Gastrocnemius medialis (tissue), 4 donors: ENCODE measurements at regions not wholly inside any gene's neighbourhood (a gene's known extent, or its start where the extent isn't known, plus 50 kb on each side); places are given as distances from the start of the nearest gene placed in this dataset.

Source experiments
- ATAC-seq, 2 donors: fragments of 150-250 bp; one replicate each; pipeline ENCODE4 v1.9.1; 2016
- DNase-seq, 2 donors: peaks; one replicate each; pipeline ENCODE4 v3.0.0-alpha.2; 2019
- H3K27ac ChIP-seq, 4 donors: fragments of 200-600 bp; sonication (generic); 1 replicate in 1 of 4; 2 replicates in 3 of 4; pipeline ENCODE4 v1.5.1; 2016 to 2018; ENCODE audit warnings: mild to moderate bottlenecking in 2 of 4, moderate library complexity in 1 of 4
- H3K27me3 ChIP-seq, 3 donors: fragments of 200-600 bp; sonication (generic) in 2 of 3; 1 replicate in 1 of 3; 2 replicates in 2 of 3; pipeline versions ENCODE4 v1.5.1 to v1.6.0; 2016 to 2019; ENCODE audit warnings: mild to moderate bottlenecking in 1 of 3, moderate library complexity in 1 of 3
- H3K36me3 ChIP-seq, 2 donors: fragments of 200-600 bp; sonication (generic) in 1 of 2; one replicate each; pipeline ENCODE4 v1.5.1; 2017 to 2018
- H3K4me1 ChIP-seq, 2 donors: fragments of 200-600 bp; sonication (generic) in 1 of 2; one replicate each; pipeline ENCODE4 v1.5.1; 2016 to 2017; ENCODE audit warnings: mild to moderate bottlenecking in 2 of 2
- H3K4me3 ChIP-seq, 4 donors: fragments of 200-600 bp; sonication (generic) in 3 of 4; 1 replicate in 1 of 4; 2 replicates in 3 of 4; pipeline ENCODE4 v1.5.1; 2016 to 2019; ENCODE audit warnings: mild to moderate bottlenecking in 2 of 4
- H3K9me3 ChIP-seq, 3 donors: fragments of 200-600 bp; sonication (generic) in 2 of 3; 1 replicate in 1 of 3; 2 replicates in 2 of 3; pipeline ENCODE4 v1.5.1; 2016 to 2019
- CTCF ChIP-seq, 5 experiments: fragments of 450-650 bp in 3 of 5; fragments of 200-600 bp in 2 of 5; sonication (generic) in 2 of 5; IDR thresholded peaks in 4 of 5; conservative IDR thresholded peaks in 1 of 5; 1 replicate in 4 of 5; 2 replicates in 1 of 5; pipeline ENCODE4 v1.5.1; 2016 to 2019; ENCODE audit warnings: antibody characterized with exemption in 5 of 5, mild to moderate bottlenecking in 3 of 5, moderate library complexity in 3 of 5
- POLR2A ChIP-seq, 2 donors: fragments of 450-650 bp; IDR thresholded peaks; one replicate each; pipeline ENCODE4 v1.6.1; 2017; ENCODE audit warnings: antibody characterized with exemption in 2 of 2, mild to moderate bottlenecking in 2 of 2, moderate library complexity in 2 of 2
- in situ Hi-C, 4 donors: fragments of 200-750 bp; cut with MboI; loops; one replicate each; pipeline versions ENCODE4 v1.15.0 to v1.8.0; 2017; ENCODE audit warnings: low sequenced_read_pairs in 4 of 4
- intact Hi-C: fragments of 100-400 bp; cut with DNase I; formaldehyde crosslinking; loops from one replicate; pipeline ENCODE4 v1.15.1; 2023; ENCODE audit warnings: low total_unique reads

- Histone ChIP-seq H3K36me3 (no peaks in the 10 kb centered on the region), H3K27me3 (peaks cover 0 to 10% (median 4%) of the 10 kb centered on the region in 3 donors), H3K4me3 (no peak overlapping the region), H3K9me3 (no peaks in the 10 kb centered on the region), H3K4me1 (no peaks in the 10 kb centered on the region), H3K27ac (no peak overlapping the region)
- DNase-seq (no peak), ATAC-seq (no peak)
- no peak for TF ChIP-seq CTCF (IDR thresholded peaks at IDR 0.05 in 4 of 5, conservative IDR thresholded peaks at IDR 0.05 in 1 of 5)
- TF ChIP-seq POLR2A (IDR thresholded peaks at IDR 0.05): no peak
- intact Hi-C loops: no loop called here
- in situ Hi-C loops: loop anchor here in 3 of 4 donors (5.0 to 25.0 kb wide), 2 partner anchors 173 to 508 kb away; no protein-coding TSS in a partner anchor
Measured at GRCh38 chr21:41604583-41605041, 96.7 kb upstream of the TMPRSS2 start.

GRCh38 chr21:41603476-41603875 is 95.5 kb upstream of the TMPRSS2 start:
- peaks cover 0 to 10% (median 0%) of the 10 kb centered on the region in 3 donors for H3K27me3 ChIP-seq
- intact Hi-C loops: no loop called here

GRCh38 chr21:41602531-41602930 is 94.6 kb upstream of the TMPRSS2 start:
- H3K4me1 ChIP-seq: no peaks in the 10 kb centered on the region
- H3K4me3 ChIP-seq: no peak overlapping the region
- ATAC-seq (no peak), DNase-seq (no peak)
- no peak overlapping the region for H3K27ac ChIP-seq
- H3K36me3 ChIP-seq: no peaks in the 10 kb centered on the region
- no peaks in the 10 kb centered on the region for H3K9me3 ChIP-seq
- intact Hi-C loops (no loop called here), in situ Hi-C loops (loop anchor here in 1 of 4 donors (25.0 kb wide), 1 partner anchor 510 kb away; no protein-coding TSS in a partner anchor)
- peaks cover 0 to 10% (median 0%) of the 10 kb centered on the region in 3 donors for H3K27me3 ChIP-seq
- TF ChIP-seq CTCF (IDR thresholded peaks at IDR 0.05 in 4 of 5, conservative IDR thresholded peaks at IDR 0.05 in 1 of 5) (no peak), POLR2A (IDR thresholded peaks at IDR 0.05) (no peak)

More at GRCh38 chr21:41603476-41603875, 95.5 kb upstream of the TMPRSS2 start:
- in situ Hi-C loops: loop anchor here in 1 of 4 donors (25.0 kb wide), 1 partner anchor 509 kb away; no protein-coding TSS in a partner anchor
- ATAC-seq (no peak), DNase-seq (no peak)
- Histone ChIP-seq H3K36me3 (no peaks in the 10 kb centered on the region), H3K9me3 (no peaks in the 10 kb centered on the region), H3K4me3 (no peak overlapping the region), H3K4me1 (no peaks in the 10 kb centered on the region), H3K27ac (no peak overlapping the region)
- TF ChIP-seq POLR2A (IDR thresholded peaks at IDR 0.05): no peak
- no peak for TF ChIP-seq CTCF (IDR thresholded peaks at IDR 0.05 in 4 of 5, conservative IDR thresholded peaks at IDR 0.05 in 1 of 5)

GRCh38 chr21:41601573-41602368 is 93.8 kb upstream of the TMPRSS2 start:
- Histone ChIP-seq H3K27me3 (peaks cover 0 to 8% (median 0%) of the 10 kb centered on the region in 3 donors), H3K9me3 (no peaks in the 10 kb centered on the region), H3K36me3 (no peaks in the 10 kb centered on the region), H3K4me1 (no peaks in the 10 kb centered on the region), H3K4me3 (no peak overlapping the region), H3K27ac (no peak overlapping the region)
- intact Hi-C loops: no loop called here
- no peak for ATAC-seq
- in situ Hi-C loops: loop anchor here in 1 of 4 donors (25.0 kb wide), 1 partner anchor 511 kb away; no protein-coding TSS in a partner anchor
- DNase-seq: no peak
- TF ChIP-seq CTCF (IDR thresholded peaks at IDR 0.05 in 4 of 5, conservative IDR thresholded peaks at IDR 0.05 in 1 of 5): no peak
- TF ChIP-seq POLR2A (IDR thresholded peaks at IDR 0.05): no peak
